SHP77 (cell line): ENCODE measurements at regions not wholly inside any gene's neighbourhood (a gene's known extent, or its start where the extent isn't known, plus 50 kb on each side); places are given as distances from the start of the nearest gene placed in this dataset.
"Not testable (repeated sequence)": the region's sequence is repeated elsewhere in the genome, so short reads cannot be mapped to it uniquely, and the experiment has no call there.

Experiments used
- DNase-seq, 2 experiments: peaks; one replicate each; lab custom pipeline; 2025; lab: John Stamatoyannopoulos, UW

DNA sequence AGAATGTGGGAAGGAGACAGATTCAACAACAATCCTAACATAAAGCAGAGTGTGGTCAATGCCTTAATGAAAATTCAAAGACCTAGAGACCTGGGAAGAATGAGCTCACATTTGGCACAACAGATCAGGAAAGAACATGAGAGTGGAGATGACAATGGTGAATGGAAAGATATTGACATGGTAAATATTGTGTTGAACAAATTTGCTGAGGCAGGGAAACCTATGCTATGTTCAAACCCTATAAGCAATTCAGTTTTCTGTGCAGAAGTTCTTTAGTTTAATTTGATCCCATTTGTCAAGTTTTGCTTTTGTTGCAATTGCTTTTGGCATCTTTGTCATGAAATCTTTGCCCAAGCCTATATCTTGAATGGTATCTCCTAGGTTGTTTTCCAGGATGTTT lies 199.4 kb upstream of the LRRTM4 start:
- DNase-seq = no peak

DNA sequence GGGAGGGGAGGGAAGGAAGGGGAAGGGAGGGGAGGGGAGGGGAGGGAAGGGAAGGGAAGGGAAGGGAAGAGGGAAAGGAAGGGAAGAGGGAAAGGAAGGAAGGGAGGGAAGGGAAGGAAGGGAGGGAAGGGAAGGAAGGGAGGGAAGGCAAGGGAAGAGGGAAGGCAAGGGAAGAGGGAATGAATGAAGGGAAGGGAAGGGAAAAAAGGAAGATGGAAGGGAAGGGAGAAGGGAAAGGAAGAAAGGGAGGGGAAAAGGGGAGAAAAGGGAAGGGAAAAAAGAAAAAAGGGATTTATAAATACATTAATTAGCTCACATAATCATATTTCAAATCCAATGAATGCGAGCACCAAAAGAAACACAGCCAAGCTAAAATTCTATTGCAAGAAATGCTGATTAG lies 202.9 kb upstream of the LRRTM4 start:
- no peak for DNase-seq

DNA sequence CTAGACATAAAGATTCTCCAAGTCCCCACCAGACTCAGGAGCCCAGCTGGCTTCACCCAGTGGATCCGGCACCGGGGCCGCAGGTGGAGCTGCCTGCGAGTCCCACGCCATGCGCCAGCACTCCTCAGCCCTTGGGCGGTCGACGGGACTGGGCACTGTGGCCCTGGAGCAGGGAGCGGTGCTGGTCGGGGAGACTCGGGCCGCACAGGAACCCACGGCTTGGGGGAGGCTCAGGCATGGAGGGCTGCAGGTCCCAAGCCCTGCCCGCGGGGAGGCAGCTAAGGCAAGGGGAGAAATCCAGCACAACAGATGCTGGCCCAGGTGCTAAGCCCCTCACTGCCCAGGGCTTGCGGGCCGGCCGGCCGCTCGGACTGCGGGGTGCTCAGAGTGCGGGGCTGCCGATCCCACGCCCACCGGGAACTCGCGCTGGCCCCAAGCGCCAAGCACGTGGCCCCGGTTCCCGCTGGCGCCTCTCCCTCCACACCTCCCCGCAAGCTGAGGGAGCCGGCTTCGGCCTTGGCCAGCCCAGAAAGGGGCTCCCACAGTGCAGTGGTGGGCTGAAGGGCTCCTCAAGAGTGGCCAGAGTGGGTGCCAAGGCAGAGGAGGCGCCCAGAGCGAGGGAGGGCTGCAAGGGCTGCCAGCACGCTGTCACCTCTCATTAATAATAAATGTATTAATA lies 212.6 kb upstream of the LRRTM4 start:
- DNase-seq = not testable (repeated sequence)

DNA sequence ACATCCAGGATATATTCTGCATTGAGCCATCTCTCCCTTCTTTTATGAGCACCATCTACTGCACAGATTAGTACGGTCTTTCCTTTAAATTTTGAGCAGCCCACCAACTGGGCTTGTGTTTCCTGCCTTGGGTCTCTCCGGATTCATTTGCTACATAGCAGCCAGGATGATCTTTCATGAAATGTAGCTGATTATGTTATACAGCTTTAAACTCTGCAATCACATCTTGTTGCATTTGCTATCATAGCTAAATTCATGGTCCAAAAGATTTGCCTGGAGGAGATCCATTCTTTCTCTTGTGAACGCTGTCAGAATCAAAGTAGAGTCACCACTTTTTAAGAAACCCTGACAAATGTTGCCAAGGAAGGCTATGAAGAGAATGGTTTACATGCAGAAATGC lies 215.1 kb upstream of the LRRTM4 start:
- no peak for DNase-seq

DNA sequence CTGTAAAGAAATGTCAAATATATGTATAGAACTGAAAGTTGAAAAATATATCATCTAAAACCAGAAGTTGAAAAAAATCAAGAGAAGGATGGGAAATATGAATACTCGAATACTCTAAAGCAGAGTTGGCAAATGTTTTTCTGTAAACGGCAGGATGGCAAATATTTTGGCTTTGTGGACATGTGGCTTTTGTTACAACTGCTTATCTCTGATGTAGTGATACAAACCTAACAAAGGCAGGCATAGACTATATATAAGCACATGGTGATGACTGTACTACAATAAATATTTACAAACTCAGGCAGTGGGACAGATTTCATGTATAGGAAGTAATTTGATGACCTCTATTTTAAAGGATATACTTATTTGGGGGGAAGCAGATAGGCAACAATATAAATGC lies 224.6 kb upstream of the LRRTM4 start:
- DNase-seq = no peak

DNA sequence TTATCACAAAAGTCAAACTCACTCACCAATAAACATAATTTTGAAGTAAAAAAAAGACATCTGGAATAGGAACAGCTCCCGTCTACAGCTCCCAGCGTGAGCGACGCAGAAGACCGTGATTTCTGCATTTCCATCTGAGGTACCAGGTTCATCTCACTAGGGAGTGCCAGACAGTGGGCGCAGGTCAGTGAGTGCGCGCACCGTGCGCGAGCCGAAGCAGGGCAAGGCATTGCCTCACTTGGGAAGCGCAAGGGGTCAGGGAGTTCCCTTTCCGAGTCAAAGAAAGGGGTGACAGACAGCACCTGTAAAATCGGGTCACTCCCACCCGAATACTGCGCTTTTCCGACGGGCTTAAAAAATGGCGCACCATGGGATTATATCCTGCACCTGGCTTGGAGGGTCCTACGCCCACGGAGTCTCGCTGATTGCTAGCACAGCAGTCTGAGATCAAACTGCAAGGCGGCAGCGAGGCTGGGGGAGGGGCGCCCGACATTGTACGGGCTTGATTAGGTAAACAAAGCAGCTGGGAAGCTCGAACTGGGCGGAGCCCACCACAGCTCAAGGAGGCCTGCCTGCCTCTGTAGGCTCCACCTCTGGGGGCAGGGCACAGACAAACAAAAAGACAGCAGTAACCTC lies 231.7 kb upstream of the LRRTM4 start:
- peak; percentile 45 to 62 for DNase-seq

DNA sequence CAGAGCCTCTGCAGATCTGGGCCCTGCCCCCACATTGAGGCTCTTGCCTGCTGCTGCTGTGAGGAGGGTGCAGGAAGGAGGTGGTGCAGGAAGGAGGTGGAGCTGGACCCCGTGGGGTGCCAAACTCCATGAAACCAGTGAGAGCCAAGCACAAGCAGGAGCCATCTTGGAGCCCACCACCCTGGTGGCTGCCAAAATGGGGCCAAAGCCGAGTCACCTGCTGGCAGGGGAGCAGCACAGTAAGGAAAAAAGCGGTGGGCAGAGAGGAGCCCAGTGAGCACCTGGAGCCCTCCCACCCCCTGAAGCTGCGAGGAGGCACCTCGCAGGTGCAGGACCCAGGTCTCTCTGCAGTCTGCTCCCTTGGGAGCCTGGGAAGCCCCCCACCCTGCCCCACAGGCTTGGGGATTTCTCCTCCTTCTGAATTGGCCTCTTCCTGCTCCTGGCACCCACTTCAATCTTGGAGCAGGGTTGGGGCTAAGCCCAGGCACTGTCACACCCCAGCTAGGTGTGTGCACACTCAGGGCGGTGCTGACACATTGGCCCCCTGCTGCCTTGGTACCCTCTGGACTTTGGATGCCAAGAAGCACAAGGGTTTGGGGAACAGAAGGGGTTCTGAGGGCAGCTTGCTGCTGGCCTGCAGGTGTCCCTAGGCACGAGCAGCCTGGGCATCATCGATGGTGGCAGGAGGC lies 245.4 kb upstream of the LRRTM4 start:
- no peak for DNase-seq

DNA sequence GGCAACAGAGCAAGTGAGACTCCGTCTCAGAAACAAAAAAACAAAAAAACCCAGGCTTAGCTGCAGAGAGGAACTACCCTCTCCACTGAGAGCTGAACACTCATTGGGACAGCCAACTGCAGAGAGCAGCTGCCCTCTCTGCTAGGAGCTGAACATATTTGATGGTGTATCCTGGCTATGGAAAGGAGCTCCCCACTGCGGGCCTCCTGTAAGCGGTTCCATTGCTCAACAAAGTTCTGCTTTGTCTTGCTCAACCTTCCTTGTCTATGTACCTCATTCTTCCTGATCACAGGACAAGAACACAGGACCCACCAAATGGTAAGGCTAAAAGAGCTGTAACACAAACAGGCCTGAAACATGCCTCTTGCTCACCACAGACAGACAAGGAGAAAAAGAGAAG lies 246.3 kb upstream of the LRRTM4 start:
- DNase-seq = no peak

DNA sequence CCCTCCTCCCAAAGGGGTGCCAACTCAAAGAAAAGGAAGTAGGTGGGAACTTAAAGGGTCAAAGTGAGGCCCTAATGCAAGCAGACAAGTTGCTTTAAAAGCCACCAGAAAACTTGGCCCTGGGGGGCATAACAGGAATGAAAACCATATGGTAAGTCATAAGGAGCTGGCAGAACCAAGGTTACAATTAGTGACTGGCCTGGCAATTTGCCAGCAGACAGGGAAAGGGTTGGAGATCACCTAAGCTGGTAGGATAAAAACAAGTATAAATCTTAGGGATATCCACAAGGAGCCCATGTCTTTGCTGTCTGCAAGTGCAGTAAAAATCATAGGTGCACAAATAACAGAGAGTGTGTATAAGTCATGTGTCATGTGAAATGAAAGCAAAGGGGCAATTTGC lies 256.7 kb upstream of the LRRTM4 start:
- DNase-seq = no peak

DNA sequence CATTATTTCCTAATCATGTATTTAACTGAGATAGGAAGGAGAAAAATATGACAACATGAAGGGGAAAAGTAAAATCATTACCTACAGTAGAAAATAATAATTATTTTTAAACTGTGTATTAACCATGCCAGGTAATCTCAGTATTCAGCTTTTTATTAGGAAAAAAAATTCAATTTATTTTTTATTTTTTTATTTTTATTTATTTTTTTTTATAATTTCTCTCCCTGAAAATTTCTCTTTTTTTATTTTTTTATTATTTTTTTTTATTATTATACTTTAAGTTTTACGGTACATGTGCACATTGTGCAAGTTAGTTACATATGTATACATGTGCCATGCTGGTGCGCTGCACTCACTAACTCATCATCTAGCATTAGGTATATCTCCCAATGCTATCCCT lies 271.3 kb upstream of the LRRTM4 start:
- DNase-seq = not testable (repeated sequence)

DNA sequence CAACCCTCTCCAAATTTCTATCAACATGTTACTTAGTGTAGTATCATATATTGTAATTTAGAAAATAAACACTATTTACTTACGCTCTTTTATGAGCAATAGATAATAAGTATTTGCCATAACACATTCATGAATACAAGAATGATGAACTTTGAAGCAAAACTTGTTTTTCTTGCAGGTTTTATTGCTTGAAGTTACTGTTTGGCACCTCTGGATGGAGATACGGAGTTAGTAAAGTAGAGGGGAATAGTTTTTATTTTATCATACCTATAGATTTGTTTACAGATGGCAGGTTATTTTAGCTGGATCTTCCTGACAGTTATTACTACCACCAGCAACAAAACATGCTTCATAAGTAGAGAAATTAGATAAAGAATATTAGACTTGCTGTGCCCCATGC lies 274.2 kb upstream of the LRRTM4 start:
- DNase-seq = no peak

DNA sequence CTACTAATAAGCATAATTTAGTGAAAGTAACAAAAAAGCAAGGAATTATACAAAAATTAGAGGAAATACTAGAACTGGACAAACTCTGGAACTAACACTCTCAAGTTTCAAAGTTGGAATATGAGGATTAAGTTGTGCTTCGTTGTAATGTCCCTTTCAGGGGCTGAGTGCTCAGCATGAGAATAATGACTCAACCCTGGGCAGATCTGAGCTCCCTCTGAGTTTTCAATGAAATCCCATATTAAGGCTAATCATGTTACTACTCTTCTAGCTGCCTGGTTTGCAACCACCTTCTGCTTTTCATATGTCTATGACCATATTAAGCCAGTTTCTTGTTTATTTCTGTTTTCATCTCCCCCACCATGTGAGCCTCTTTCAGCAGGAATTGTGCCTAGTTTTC lies 274.9 kb upstream of the LRRTM4 start:
- no peak for DNase-seq

DNA sequence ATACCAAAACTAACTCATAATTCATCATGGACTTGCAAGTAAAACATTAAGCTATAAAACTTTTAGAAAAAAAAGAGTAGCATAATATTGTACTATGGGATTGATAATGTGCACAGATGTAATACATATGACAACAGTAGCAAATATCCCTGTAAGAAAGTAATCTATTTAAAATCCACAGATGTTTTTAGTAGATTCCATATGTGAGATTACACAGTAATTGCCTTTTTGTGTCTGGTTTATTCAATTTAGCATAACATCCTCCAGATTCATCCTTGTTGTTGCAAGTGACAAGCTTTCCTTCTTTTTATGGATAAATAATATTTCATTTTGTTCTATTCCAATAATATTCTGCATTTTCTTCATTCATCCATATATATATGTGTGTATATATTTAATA lies 278.2 kb upstream of the LRRTM4 start:
- no peak for DNase-seq

DNA sequence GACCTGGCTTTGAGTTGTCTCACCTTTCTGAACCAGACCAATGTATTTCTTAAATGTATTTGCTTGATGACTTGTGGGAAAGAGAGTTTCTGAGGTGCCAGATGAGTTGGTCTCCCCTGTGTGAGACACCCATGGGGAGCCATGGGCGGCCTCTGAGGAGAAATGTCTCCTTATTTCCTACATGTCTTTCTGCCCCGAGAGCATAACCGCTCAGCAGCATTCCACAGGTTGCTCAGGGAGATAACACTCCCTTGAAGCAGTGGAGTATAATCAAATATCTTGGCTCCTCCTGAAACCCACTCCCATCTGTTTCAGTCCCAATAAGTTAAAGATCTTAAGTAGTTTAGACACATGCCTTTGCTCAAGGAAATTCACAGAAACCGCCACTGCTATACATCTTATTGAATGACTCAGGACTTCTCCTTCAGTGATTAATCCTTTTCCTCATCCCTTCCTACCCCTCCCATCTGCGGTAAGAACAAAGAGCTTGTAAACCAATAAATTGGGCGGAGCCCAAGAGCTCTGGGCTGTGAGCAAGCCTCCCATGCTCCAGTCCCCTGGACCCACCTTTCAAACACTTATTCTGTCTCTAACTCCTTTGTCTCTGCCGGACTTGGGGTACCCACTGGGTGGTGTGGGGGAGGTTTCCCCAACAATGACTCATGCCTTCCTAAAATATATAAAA lies 285.5 kb upstream of the LRRTM4 start:
- no peak for DNase-seq

DNA sequence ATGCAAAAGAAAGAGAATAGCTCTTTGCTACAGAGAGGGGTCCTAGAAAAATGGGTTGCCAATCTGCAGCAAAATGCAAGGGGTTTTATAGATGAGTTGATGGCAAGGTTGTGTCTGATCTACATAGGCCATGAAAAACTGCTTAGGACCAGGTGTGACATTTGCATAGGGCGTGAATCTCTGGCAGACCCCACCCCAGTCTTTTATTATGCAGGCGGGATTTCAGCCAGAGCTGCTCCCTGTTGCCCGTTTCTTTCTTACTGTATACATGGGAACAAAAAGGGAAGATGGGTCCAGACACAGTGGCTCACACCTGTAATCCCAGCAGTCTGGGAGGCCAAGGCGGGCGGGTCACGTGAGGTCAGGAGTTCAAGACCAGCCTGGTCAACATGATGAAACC lies 286.4 kb upstream of the LRRTM4 start:
- DNase-seq = no peak

DNA sequence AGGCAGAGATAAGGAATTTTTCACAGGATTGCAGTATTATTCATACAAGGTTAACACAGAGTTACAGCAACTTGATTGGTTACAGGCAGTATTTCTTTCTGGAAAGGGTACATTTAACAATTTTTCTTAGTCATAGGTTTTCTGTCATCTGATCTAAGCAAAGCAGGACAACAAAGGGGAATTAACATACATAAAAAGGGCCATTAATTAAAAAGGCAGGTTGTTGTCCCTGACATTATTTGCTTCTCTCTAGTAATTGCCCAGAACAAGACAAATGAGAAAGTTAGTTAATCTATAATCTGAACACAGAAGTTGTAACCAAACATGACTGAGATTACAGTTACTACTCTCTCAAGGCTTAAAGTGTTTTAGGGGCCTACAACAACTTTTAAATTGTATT lies 291.4 kb upstream of the LRRTM4 start:
- no peak for DNase-seq

DNA sequence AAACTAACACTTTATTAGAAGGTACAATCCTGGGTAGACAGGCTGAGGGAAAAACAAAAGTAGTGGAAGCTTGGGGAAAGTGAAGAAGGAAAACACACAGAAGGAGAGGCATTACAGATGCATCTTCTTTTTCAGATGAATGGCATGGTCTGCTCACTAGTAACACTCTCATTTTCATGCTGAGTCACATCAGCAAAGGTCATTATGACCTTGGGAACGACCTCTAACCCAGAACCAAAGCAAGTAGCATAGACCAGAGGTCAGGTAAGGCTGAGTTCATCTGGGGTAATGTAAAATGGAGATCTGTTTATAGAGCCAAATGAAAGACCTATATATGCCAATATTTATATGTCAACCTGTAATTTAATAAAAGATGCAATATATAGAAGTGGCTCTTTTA lies 294.4 kb upstream of the LRRTM4 start:
- no peak for DNase-seq

DNA sequence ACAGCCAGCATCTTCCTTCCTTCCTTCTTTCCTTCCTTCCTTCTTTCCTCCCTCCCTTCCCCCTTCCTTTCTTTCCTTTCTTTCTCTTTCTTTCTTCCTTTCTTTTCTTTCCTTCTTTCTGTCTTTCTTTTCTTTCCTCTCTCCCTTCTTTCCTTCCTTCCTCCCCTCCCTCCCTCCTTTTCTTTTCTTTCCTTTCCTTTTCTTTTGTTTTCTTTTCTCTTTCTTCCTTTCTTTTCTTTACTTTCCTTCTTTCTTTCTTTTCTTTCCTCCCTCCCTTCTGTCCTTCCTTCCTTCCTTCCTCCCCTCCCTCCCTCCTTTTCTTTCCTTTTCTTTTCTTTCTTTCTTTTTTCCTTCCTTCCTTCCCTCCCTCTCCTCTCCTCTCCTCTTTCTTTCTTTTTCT lies 296.0 kb upstream of the LRRTM4 start:
- no peak for DNase-seq

DNA sequence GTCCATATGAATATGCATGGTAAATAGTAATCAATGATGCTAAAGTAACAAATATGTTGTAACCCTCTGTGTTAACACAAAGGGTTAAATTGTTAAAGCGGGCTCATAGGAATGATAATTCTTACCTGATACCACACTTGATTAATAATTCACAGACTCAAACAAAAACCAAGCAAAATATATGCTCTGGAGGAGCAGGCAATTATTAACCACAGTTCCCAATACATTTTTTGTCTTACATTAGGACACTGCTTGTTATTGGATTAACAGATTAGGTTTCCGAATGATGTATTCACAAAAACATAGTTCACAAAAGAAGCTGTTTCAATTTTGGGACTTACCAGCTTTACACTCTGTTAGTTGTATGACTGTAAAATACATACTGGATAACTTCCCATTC lies 300.9 kb upstream of the LRRTM4 start:
- DNase-seq = no peak

DNA sequence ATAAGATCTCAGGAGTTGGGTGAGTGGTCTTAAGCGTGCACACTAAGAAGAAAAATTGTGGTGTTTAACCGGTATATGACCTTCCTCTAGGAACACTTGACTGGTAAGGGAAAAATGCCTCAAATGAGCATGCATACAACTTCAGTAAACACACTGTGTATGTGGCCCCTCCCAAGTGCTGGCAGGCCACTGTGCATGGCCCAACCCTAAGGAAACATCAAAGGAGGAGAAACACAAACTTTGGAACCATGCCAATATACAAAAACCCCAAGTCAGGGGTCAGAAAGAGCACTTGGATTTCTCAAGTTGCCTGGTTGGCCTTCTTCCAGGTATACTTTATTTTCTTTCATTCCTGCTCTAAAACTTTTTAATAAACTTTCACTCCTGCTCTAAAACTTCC lies 308.9 kb upstream of the LRRTM4 start:
- DNase-seq = no peak

DNA sequence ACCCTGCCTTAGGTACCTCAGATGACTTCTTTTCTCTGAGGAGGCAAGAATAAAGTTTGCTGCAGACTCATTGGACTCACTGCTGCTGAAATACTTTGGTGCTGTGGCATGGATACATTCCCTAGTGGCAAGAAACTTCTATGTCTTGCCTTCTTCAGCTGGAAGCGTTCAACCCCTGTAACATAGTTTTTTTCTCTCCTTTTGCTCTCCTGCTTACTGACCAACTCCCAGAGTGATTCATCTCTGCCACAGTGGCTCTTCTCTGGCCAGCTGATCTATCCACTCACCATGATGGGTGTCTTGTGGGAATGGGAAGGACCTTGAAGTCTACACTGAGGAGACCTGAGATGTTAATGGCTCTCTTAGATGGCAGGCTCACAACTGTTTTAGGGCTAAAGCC lies 309.3 kb upstream of the LRRTM4 start:
- DNase-seq = no peak

DNA sequence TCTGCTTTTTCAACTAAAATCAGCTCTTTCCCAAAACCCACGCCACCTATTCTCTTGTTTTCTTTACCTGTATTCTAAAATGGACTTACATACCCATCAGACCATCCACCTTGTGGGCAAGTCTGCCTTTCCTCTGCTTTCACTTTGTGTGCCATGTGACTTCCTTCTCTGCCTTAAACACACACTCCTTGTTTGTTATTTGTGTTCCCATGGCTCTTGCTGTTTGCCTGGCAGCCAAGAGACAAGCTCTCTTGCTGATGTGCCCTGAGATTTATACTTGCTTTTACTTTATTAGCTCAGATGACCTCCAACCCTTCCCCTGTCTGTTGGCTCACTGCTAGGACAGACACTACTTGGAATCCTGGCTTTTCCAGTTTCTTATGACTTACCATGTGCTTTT lies 309.7 kb upstream of the LRRTM4 start:
- DNase-seq = no peak

DNA sequence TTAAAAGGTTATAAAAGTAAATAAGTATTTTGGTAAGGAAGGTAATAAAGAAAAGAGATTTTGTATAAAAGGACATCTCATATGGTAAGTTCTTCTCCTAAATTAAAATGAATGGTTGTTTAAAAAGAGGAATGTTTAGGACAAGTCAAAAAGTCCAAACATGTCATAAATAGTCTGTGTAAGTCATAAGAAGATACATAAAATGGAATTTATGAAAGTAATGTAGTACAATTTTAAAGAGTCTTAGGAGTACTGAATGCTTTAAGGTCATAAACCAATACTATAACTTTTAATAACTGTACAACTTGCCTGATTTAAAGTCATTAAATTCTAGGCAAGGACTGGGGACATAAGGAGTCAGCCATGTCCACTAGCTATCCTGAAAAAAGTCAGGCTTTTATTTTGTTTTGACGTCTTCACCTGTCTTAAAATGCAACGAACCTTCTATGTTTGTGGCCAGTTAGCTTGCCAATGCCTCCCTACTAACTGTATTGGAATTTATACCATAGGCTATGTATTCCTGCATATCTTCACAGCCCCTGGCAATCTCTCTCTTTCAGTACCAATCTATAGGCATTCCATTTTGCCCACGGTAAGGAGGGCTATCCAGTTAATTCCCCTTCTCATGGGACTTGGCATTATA lies 312.3 kb upstream of the LRRTM4 start:
- DNase-seq = no peak
